ENCODE measurements at regions not wholly inside any gene's neighbourhood (a gene's known extent, or its start where the extent isn't known, plus 50 kb on each side); places are given as distances from the start of the nearest gene placed in this dataset.

GRCh38 chr12:24555730-24556129 is 393.2 kb downstream of the BCAT1 start:
- no peak for DNase-seq

GRCh38 chr12:24554612-24555295 is 394.1 kb downstream of the BCAT1 start:
- DNase-seq, result no peak

GRCh38 chr12:24553259-24553658 is 395.6 kb downstream of the BCAT1 start:
- DNase-seq, result no peak

- no peak for DNase-seq
Measured at GRCh38 chr12:24551163-24551786, 397.6 kb downstream of the BCAT1 start.

DNA sequence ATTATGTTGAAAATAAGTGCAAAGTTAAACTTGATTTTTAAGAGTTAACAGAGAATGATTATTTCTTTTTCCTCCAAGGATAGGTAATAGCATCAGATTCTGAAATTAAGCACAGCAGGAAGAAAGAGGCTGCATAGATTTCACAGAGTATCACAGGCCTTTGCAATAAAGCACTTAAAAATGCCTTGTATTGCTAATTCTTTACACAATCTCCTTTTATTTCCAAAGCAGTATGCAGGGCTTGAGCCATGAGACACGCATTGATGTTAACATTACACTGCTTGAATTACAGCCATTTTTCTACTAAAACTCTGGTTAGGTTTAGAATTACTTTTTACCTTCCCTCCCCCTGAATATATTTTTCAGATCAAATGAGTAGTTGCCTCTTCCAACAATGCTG is 398.3 kb downstream of the BCAT1 start:
- DNase-seq, result no peak

DNA sequence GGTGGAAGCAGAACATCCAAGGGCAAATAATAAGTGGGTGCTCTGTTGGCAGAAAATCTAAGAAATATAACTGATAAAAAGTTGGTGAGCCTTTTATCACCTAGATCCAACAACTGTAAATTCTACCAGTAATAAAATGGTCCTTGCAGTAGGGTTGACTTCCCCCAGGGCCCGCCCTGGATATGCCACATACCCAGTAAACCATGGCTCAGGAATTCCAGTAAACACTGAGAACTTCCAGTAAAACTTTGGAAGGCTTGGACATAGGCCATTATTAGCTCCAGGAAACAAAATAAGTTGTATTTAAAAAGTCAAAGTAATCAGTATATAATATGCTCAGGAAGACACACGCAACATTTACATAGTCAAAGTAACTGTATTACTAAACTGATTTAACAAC is 402.2 kb downstream of the BCAT1 start:
- DNase-seq, result no peak

DNA sequence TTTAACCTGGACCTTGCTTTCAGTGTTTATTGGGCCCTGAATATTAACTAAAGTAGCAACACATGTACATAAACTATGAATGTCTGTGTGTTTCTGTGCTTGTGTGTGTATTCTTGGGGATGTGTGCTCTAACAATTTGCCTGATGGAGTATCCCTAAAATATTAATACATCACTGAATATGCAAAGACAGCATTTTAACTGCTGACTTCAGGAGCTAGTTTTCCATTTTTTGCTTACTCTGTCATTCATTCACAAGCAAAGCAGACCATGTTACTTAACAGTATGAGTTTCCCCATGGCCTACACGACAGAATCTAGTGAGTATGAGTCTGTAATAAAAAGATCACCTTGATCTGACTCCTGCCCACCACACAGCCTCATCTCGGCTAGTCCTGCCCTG is 402.8 kb downstream of the BCAT1 start:
- no peak for DNase-seq

DNA sequence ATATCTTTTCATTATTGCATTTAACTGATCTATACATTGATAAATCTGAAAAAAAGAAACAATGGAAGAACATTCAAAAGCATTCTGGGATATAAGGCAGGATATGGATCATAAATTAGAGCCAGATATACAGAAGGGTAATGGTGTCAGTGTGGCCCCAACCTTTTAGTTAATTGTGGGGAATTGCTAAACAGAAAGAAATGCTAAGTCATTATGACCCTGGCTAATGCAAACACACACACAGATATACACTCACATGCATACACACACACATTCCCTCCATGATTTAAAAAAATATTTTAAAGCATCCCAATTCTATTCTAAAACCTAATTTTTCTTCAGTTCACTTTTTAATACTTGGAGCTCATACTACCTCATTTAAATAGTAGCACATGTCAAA is 404.5 kb downstream of the BCAT1 start:
- DNase-seq, result no peak

- DNase-seq, result no peak
Measured at GRCh38 chr12:24541193-24541871, 407.6 kb downstream of the BCAT1 start.

GRCh38 chr12:24539646-24540045 is 409.3 kb downstream of the BCAT1 start:
- no peak for DNase-seq

DNA sequence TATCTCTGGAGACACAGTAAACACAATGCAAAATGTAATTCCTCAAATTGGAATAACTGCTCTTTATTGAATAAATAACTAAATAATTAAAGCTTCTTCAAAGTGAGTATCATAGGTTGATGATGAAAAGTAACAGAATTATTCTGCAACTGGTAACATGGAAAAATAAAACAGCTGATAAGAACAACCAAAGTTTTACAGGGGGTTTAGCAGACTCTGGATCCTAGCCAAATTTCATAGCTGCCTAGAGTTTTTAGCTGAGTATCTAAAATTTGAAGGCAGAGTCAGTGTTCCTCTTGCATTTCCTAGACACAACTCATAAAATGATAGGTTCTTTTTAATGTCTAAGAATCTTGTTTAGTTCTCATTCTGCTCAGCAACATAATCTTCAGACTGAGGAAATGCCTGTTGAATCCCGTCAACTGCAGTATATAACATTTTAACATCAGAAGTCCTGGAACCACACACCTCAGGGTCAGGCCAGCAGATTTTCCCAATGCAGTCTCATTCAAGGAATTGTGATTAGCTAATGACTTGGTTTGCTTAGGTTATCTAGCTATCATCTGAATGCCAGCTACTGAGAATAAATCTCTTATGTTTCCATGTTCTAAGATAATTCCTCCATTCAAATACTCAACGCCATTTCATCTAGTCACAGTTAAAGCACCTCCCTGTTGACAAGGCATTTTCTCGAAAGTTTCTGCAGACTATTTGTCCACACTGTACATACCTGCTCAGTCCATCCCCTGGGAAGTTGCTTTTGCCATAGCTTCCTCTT is 411.6 kb downstream of the BCAT1 start:
- DNase-seq, result no peak

- no peak for DNase-seq
Measured at GRCh38 chr12:24535334-24536069, 413.4 kb downstream of the BCAT1 start.

GRCh38 chr12:24534622-24535021 is 414.3 kb downstream of the BCAT1 start:
- no peak for DNase-seq

GRCh38 chr12:24533716-24534352 is 415.1 kb downstream of the BCAT1 start:
- DNase-seq, result no peak

DNA sequence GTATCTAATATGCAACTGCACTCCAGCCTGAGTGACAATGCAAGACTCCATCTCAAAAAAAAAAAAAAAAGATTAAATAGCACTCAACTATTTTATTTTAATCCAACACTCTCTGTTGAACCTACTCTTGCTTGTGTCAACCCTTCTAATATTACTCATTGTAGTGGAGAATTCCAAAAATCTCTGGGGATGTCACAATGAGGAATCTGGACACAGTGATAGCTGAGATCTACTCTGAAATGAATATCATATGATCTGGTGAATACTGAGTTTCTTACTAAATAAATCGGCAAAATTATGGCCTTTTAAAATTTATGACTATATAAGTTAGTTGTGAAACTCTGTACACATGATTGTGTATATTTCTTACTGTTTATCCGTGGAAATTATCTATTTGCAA is 418.2 kb downstream of the BCAT1 start:
- no peak for DNase-seq

DNA sequence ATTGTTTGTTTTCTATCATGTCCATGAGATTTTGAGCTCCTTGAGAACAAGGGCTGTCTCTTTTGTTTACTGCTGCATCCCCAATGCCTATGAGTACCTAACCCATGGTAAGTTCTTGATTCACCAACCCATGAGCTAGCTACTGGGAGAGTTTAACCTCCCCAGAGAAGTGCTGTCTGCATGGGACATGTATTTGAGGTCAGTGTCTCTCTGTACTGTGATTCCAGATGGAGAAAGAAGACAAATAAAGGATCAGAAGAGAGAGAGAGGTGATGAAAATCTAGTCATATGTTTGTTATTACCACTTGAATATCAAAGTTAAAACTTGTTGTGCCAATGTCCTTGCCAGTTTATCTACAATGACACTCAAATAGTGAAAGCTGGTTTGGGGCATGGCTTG is 421.8 kb downstream of the BCAT1 start:
- DNase-seq, result no peak

GRCh38 chr12:24522736-24523135 is 426.2 kb downstream of the BCAT1 start:
- no peak for DNase-seq

DNA sequence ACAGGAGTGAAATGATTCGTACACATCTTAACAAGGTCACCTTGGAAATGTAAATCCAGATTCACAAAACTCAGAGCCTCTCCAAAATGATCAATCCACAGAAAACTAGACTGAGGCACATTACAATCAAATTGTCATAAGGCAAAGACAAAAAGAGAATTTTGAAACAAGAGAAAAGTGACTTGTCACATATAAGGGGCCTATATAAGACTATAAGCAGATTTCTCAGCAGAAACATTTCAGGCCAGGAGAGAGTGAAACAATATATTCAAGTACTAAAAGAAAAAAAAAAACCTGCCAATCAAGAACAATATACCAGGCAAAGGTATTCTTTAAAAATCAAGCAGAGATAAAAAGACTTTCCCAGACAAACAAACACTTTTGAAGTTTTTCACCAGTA is 429.1 kb downstream of the BCAT1 start:
- no peak for DNase-seq

GRCh38 chr12:24517000-24517399 is 431.9 kb downstream of the BCAT1 start:
- DNase-seq, result no peak

GRCh38 chr12:24510581-24511125 is 438.2 kb downstream of the BCAT1 start:
- DNase-seq, result no peak

DNA sequence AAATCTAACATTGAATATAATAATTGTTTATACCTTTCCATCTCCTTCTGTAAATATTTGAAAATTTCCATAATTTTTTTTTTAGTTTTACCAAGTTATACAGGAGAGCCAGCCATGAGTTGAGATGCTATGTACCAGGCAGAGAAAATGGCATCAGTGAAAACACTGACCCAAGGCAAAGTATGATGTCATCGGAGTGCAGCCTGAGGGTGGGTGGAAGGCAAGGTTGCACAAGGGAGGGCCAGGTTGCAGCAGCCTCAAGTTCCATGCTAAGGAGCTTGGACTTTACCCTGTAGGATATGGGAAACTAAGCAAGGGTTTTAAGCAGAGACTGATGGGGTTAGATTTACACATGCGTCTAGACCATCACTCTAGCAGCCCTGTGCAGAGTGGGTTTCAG is 441.1 kb downstream of the BCAT1 start:
- no peak for DNase-seq
